Hepatocyte (in vitro differentiated cells): ENCODE measurements at regions not wholly inside any gene's neighbourhood (a gene's known extent, or its start where the extent isn't known, plus 50 kb on each side); places are given as distances from the start of the nearest gene placed in this dataset.

Experiments
- DNase-seq: peaks from one replicate; pipeline ENCODE4 v3.0.0-alpha.2; 2016; ENCODE audit warnings: low spot score
- H2AFZ ChIP-seq: fragments of 200-600 bp; sonication (generic); 2 replicates; pipeline ENCODE4 v1.6.0; 2016; ENCODE audit warnings: antibody characterized with exemption, mild to moderate bottlenecking
- H3K27ac ChIP-seq: fragments of 200-600 bp; sonication (generic); 2 replicates; pipeline ENCODE4 v1.5.1; 2016; ENCODE audit warnings: mild to moderate bottlenecking
- H3K27me3 ChIP-seq: fragments of 200-600 bp; sonication (generic); 2 replicates; pipeline ENCODE4 v1.6.1; 2016
- H3K36me3 ChIP-seq: fragments of 200-600 bp; sonication (generic); replicated peaks from 2 replicates; pipeline ENCODE4 v1.5.1; 2016; ENCODE audit warnings: low read depth; ENCODE audit not compliant: insufficient read depth
- H3K4me1 ChIP-seq: fragments of 200-600 bp; sonication (generic); 2 replicates; pipeline ENCODE4 v1.5.1; 2016; ENCODE audit warnings: mild to moderate bottlenecking, moderate library complexity; ENCODE audit not compliant: insufficient read depth
- H3K4me2 ChIP-seq: fragments of 200-600 bp; sonication (generic); 2 replicates; pipeline ENCODE4 v1.6.0; 2016
- H3K4me3 ChIP-seq: fragments of 200-600 bp; sonication (generic); 2 replicates; pipeline ENCODE4 v1.5.1; 2016; ENCODE audit warnings: mild to moderate bottlenecking
- H3K79me2 ChIP-seq: fragments of 200-600 bp; sonication (generic); 2 replicates; pipeline ENCODE4 v1.6.0; 2017; ENCODE audit warnings: mild to moderate bottlenecking
- H3K9me2 ChIP-seq: fragments of 200-600 bp; sonication (generic); replicated peaks from 2 replicates; pipeline ENCODE4 v1.6.0; 2017; ENCODE audit warnings: mild to moderate bottlenecking; ENCODE audit not compliant: insufficient read depth
- H3K9me3 ChIP-seq: fragments of 200-600 bp; sonication (generic); 2 replicates; pipeline ENCODE4 v1.5.1; 2016; ENCODE audit warnings: low read depth, mild to moderate bottlenecking
- H4K20me1 ChIP-seq: fragments of 200-600 bp; sonication (generic); 2 replicates; pipeline ENCODE4 v1.6.0; 2016; ENCODE audit warnings: mild to moderate bottlenecking; ENCODE audit not compliant: insufficient read depth, poor library complexity, severe bottlenecking
- CTCF ChIP-seq: fragments of 200-600 bp; sonication (generic); IDR thresholded peaks from 2 replicates; pipeline ENCODE4 v1.5.1; 2016; ENCODE audit warnings: antibody characterized with exemption, mild to moderate bottlenecking; ENCODE audit not compliant: poor library complexity
- EZH2 ChIP-seq: fragments of 200-600 bp; sonication (generic); IDR thresholded peaks from 2 replicates; pipeline ENCODE4 v1.6.1; 2016; ENCODE audit warnings: antibody characterized with exemption, mild to moderate bottlenecking, borderline replicate concordance
- EZH2phosphoT487 ChIP-seq: fragments of 200-600 bp; sonication (generic); IDR thresholded peaks from one replicate; pipeline ENCODE4 v1.6.1; 2018; ENCODE audit warnings: antibody characterized with exemption, mild to moderate bottlenecking, low read depth, moderate library complexity; ENCODE audit not compliant: unreplicated experiment, severe bottlenecking
- WGBS: methylation state at CpG from one replicate; pipeline ENCODE4 v1.1.6; 2016; ENCODE audit warnings: low lambda C conversion rate; ENCODE audit errors: missing lambda C conversion rate; 5-methylcytosine and 5-hydroxymethylcytosine counted together

DNA sequence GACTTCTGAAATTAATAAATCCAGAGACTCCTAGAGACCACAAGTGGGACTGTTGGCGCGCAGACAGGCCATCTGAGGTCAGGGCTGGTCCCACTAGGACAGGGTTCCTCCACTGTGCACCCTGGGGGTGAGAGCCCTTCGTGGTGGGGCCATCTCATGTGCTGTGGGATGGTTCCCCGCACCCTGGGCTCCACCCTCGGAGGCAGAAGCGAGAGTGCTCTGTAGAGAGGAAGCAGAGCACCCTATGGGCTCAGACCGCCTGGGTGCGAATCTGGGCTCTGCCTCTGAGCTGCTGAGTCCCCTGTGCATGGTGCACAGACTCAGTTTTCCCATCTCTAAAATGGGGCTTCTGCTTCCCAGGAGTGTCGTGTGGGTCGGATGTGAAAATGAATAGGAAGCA lies 227.3 kb downstream of the NPHP4 start:
- Histone ChIP-seq H3K27me3 (peaks cover 3% of the 10 kb centered on the region), H4K20me1 (no peaks in the 10 kb centered on the region), H3K9me2 (no peaks in the 10 kb centered on the region), H3K79me2 (no peaks in the 10 kb centered on the region), H2AFZ (no peak overlapping the region), H3K27ac (no peak overlapping the region), H3K4me2 (no peak overlapping the region), H3K9me3 (no peaks in the 10 kb centered on the region), H3K4me1 (no peaks in the 10 kb centered on the region), H3K4me3 (no peak overlapping the region), H3K36me3 (no peaks in the 10 kb centered on the region)
- TF ChIP-seq EZH2phosphoT487 (no peak), CTCF (no peak), EZH2 (no peak)
- no peak for DNase-seq
- WGBS = 88% methylated on average over 10 of the region's 10 CpGs

GRCh38 chr1:5764464-5764863 lies 227.8 kb downstream of the NPHP4 start:
- Histone ChIP-seq H3K9me2 (no peaks in the 10 kb centered on the region), H4K20me1 (no peaks in the 10 kb centered on the region), H3K4me2 (no peak overlapping the region), H3K27me3 (peaks cover 3% of the 10 kb centered on the region), H3K79me2 (no peaks in the 10 kb centered on the region), H3K4me3 (no peak overlapping the region), H3K4me1 (no peaks in the 10 kb centered on the region), H3K36me3 (no peaks in the 10 kb centered on the region), H3K9me3 (no peaks in the 10 kb centered on the region), H3K27ac (no peak overlapping the region), H2AFZ (no peak overlapping the region)
- 49% methylated on average over 8 of the region's 8 CpGs for WGBS
- DNase-seq = no peak
- no peak for TF ChIP-seq CTCF
- no peak for TF ChIP-seq EZH2phosphoT487
- TF ChIP-seq EZH2 = no peak

DNA sequence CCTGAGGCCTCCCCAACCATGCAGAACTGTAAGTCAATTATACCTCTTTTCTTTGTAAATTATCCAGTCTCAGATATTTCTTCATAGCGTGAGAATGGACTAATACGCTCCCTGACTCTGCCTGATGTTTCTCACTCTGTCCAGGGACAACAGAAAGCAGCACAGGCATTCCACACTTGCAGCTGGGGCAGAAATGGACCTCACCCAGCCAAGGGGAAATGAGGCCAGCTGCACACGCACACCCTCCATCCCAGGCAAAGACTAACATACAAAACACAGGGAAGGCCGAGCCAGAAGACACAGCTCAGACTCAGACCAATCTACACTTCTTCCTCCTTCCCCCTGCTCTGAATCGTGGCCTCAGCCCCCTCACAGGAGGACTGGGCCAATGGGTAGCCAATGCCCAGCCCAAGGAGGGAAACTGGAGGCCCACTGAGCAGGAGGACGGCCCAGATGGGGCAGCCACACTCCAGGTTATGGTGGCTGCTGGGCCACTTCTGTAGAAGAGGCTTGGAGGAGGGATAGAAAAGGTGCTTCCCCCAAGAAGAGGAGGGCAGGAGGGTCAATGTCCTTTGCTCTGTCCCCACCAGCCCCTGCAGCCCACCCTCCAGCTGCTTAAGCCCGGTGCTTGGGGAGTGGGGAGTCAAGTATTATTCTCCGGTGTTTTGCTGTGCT lies 228.4 kb downstream of the NPHP4 start:
- H3K4me1 ChIP-seq = no peaks in the 10 kb centered on the region
- no peaks in the 10 kb centered on the region for H4K20me1 ChIP-seq
- no peak for TF ChIP-seq EZH2phosphoT487
- TF ChIP-seq EZH2 = no peak
- no peak for TF ChIP-seq CTCF
- no peak overlapping the region for H3K27ac ChIP-seq
- no peak for DNase-seq
- H3K27me3 ChIP-seq = peaks cover 3% of the 10 kb centered on the region
- no peak overlapping the region for H3K4me2 ChIP-seq
- WGBS = 85% methylated on average over 8 of the region's 8 CpGs
- no peaks in the 10 kb centered on the region for H3K36me3 ChIP-seq
- no peaks in the 10 kb centered on the region for H3K9me2 ChIP-seq
- no peaks in the 10 kb centered on the region for H3K9me3 ChIP-seq
- H2AFZ ChIP-seq = no peak overlapping the region
- no peaks in the 10 kb centered on the region for H3K79me2 ChIP-seq
- H3K4me3 ChIP-seq = no peak overlapping the region
